HepG2 (cell line): ENCODE measurements at regions not wholly inside any gene's neighbourhood (a gene's known extent, or its start where the extent isn't known, plus 50 kb on each side); places are given as distances from the start of the nearest gene placed in this dataset.

ENCODE experiments used
- ATAC-seq: fragments of 200-7000 bp; cut with Tn5 transposase; 3 replicates; pipeline ENCODE4 v1.9.1; 2020; ENCODE audit warnings: mild to moderate bottlenecking, moderate library complexity
- BruUV-seq: library from RNA; stranded (reverse); fragments of 400-500 nt; replicated peaks from 2 replicates; lab custom pipeline; 2021; lab: Mats Ljungman, UMichigan
- CTCF ChIA-PET: fragments of 300-600 bp; formaldehyde crosslinking; extraction: SDS; loops from one replicate; lab custom pipeline; 2021; ENCODE audit warnings: low total read pairs, inconsistent platforms, low intra/inter-chr PET ratio; lab: Yijun Ruan, JAX
- POLR2A ChIA-PET: fragments of 350-600 bp; sonication (Branson Sonifier 250); formaldehyde crosslinking; loops from one replicate; lab custom pipeline; 2020; ENCODE audit warnings: antibody characterized with exemption, inconsistent platforms; lab: Yijun Ruan, JAX
- DNase-seq: peaks from one replicate; pipeline ENCODE4 v3.0.0-alpha.2; 2015; ENCODE audit warnings: low spot score
- FAIRE-seq: peaks from 3 replicates; lab custom pipeline; 2011; peaks lifted over from hg19 to GRCh38; lab: Jason Lieb, UNC
- H2AFZ ChIP-seq: one replicate; pipeline ENCODE4 v1.6.1; 2011; ENCODE audit warnings: low read length, inconsistent platforms
- H3K27ac ChIP-seq: fragments of 300-600 bp; 3 replicates; pipeline ENCODE4 v1.8.0; 2011; ENCODE audit warnings: mixed run types, mild to moderate bottlenecking, mixed read lengths, low read length, inconsistent platforms; ENCODE audit not compliant: insufficient read depth; ENCODE audit errors: extremely low read length
- H3K27me3 ChIP-seq, 2 experiments: fragments of 200-600 bp in 1 of 2; 2 replicates in 1 of 2; 3 replicates in 1 of 2; pipeline versions ENCODE4 v1.6.0 to v1.8.0; 2011; ENCODE audit warnings: low read length in 2 of 2, mild to moderate bottlenecking in 2 of 2, moderate library complexity in 2 of 2, inconsistent platforms in 1 of 2; ENCODE audit not compliant: insufficient read depth in 2 of 2, control insufficient read depth in 1 of 2
- H3K36me3 ChIP-seq, 2 experiments: fragments of 200-600 bp in 1 of 2; replicated peaks in 1 of 2; 2 replicates in 1 of 2; 3 replicates in 1 of 2; pipeline versions ENCODE4 v1.5.1 to v1.8.0; 2011; ENCODE audit warnings: low read length in 2 of 2, inconsistent platforms in 1 of 2; ENCODE audit not compliant: insufficient read depth in 2 of 2, control insufficient read depth in 1 of 2
- H3K4me1 ChIP-seq: 2 replicates; pipeline ENCODE4 v1.5.1; 2012; ENCODE audit warnings: low read length, inconsistent platforms; ENCODE audit not compliant: insufficient read depth
- H3K4me2 ChIP-seq: 2 replicates; pipeline ENCODE4 v1.6.0; 2011; ENCODE audit warnings: low read depth, low read length, inconsistent platforms
- H3K4me3 ChIP-seq, 3 experiments: fragments of 200-600 bp in 1 of 3; sonication (generic), shearing (Covaris generic) in 1 of 3; replicated peaks in 1 of 3; 2 replicates each; pipeline ENCODE4 v1.5.1; 2011 to 2016; ENCODE audit warnings: low read length in 3 of 3, inconsistent platforms in 2 of 3, low read depth in 2 of 3, mild to moderate bottlenecking in 2 of 3, control low read depth in 1 of 3, mixed read lengths in 1 of 3; ENCODE audit not compliant: insufficient read depth in 1 of 3
- H3K79me2 ChIP-seq: one replicate; pipeline ENCODE4 v1.6.1; 2011; ENCODE audit warnings: low read length, inconsistent platforms; ENCODE audit not compliant: insufficient read depth
- H3K9ac ChIP-seq: 2 replicates; pipeline ENCODE4 v1.6.0; 2011; ENCODE audit warnings: mild to moderate bottlenecking, low read depth, low read length, inconsistent platforms; ENCODE audit not compliant: insufficient read depth
- H3K9me3 ChIP-seq: 2 replicates; pipeline ENCODE4 v1.5.1; 2012; ENCODE audit warnings: mild to moderate bottlenecking, low read length
- H4K20me1 ChIP-seq: 2 replicates; pipeline ENCODE4 v1.6.0; 2011; ENCODE audit warnings: inconsistent platforms, mild to moderate bottlenecking, low read length, moderate library complexity; ENCODE audit not compliant: insufficient read depth
- HNRNPK ChIP-seq: fragments of 200-400 bp; formaldehyde crosslinking; IDR thresholded peaks from 2 replicates; pipeline ENCODE4 v1.6.1; 2018; ENCODE audit warnings: low read length, low read depth, moderate library complexity, mild to moderate bottlenecking; ENCODE audit not compliant: poor library complexity, severe bottlenecking
- RFX5 ChIP-seq: IDR thresholded peaks from 2 replicates; pipeline ENCODE4 v1.6.1; 2011; ENCODE audit warnings: low read depth, low read length, improper control_type of control experiment
- ZKSCAN8 ChIP-seq: IDR thresholded peaks from 2 replicates; pipeline ENCODE4 v1.6.1; 2016; ENCODE audit warnings: borderline replicate concordance, missing genetic modification reagents, missing compliant biosample characterization
- ZNF788 ChIP-seq: sonication (generic); formaldehyde crosslinking; IDR thresholded peaks from 2 replicates; pipeline ENCODE4 v1.5.0; 2020; ENCODE audit warnings: mild to moderate bottlenecking, missing genetic modification reagents, borderline replicate concordance
- WGBS: methylation state at CpG from one replicate; pipeline ENCODE4 v1.1.6; 2017; ENCODE audit warnings: low lambda C conversion rate; 5-methylcytosine and 5-hydroxymethylcytosine counted together
- in situ Hi-C: cut with HindIII; loops from 2 replicates; pipeline ENCODE4 v1.10.0; 2017; ENCODE audit warnings: low pct_unique_long_range_greater_than_20kb; ENCODE audit not compliant: extremely low pct_ligation_motif_present
- intact Hi-C: fragments of 100-400 bp; cut with micrococcal nuclease; formaldehyde crosslinking; loops from one replicate; pipeline ENCODE4 v1.10.0; 2022; ENCODE audit not compliant: unreplicated experiment

DNA sequence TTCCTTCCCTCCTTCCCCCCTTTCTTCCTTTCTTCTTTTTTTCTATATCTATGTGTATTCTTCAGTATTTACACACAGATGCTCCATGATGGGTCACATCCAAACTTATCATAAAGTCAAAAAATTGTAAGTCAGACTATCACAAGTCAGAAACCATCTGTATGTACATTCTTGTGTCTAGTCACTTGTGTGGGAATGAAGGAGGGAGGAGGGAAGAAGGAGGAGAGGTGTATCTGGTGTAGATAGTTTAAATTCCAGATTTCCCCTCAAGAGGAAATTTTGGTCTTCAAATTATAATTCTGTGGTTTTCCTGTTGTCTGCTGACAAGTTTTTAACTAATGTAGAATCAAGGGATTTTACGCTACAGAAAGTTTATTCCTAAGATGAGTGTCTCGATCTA lies 287.2 kb downstream of the ETV1 start:
- H3K4me2 ChIP-seq, result no peak overlapping the region
- ATAC-seq (no peak), FAIRE-seq (no peak)
- H3K4me1 ChIP-seq, result no peaks in the 10 kb centered on the region
- H3K9ac ChIP-seq, result no peak overlapping the region
- ChIA-PET CTCF (no interaction called here), POLR2A (no interaction called here)
- no peak overlapping the region for H3K4me3 ChIP-seq
- H2AFZ ChIP-seq, result no peak overlapping the region
- 12% methylated on average over 2 of the region's 2 CpGs for WGBS
- no peaks in the 10 kb centered on the region for H3K36me3 ChIP-seq
- H4K20me1 ChIP-seq, result no peaks in the 10 kb centered on the region
- in situ Hi-C loops (no loop called here), intact Hi-C loops (no loop called here)
- no peaks in the 10 kb centered on the region for H3K27me3 ChIP-seq
- H3K27ac ChIP-seq, result no peak overlapping the region
- peaks cover 66% of the 10 kb centered on the region for H3K9me3 ChIP-seq
- no peaks in the 10 kb centered on the region for H3K79me2 ChIP-seq
- TF ChIP-seq ZKSCAN8 (CRISPR knock-in tag), result no peak
- peak; percentile 59 for TF ChIP-seq HNRNPK
- TF ChIP-seq, all 625 proteins: peak for 1
- no TSS peak for BruUV-seq
- no peak for DNase-seq

DNA sequence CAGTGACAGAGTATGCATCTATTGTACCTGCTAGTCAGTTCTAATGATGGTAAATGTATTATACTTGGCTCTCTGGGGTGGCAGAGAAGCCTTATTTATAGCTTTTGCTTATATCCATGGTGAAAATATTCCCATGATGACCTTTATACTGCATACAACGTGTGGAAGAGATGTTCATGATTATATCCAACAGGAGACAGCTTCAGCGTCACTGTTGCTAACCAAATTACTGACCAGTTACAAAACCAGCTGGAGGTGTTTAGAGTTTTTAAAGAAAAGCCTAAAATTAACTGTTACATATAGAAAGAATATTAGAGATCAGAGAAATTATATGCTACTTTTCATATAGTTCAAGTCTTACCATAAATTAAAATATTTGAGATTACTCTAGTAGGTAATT lies 280.8 kb downstream of the ETV1 start:
- H3K4me2 ChIP-seq, result no peak overlapping the region
- ChIA-PET CTCF (no interaction called here), POLR2A (no interaction called here)
- no peaks in the 10 kb centered on the region for H4K20me1 ChIP-seq
- 0% methylated on average over 2 of the region's 2 CpGs for WGBS
- no peak overlapping the region for H3K9ac ChIP-seq
- H3K27me3 ChIP-seq, result no peaks in the 10 kb centered on the region
- in situ Hi-C loops, result no loop called here
- no peaks in the 10 kb centered on the region for H3K36me3 ChIP-seq
- ATAC-seq, result no peak
- TF ChIP-seq ZNF788 (CRISPR knock-in tag) (no peak), RFX5 (peak; percentile 44; the same call in 1 of the 2 replicates)
- peaks cover 67% of the 10 kb centered on the region for H3K9me3 ChIP-seq
- intact Hi-C loops, result no loop called here
- FAIRE-seq, result no peak
- no peak overlapping the region for H3K4me3 ChIP-seq
- no TSS peak for BruUV-seq
- no peaks in the 10 kb centered on the region for H3K4me1 ChIP-seq
- no peaks in the 10 kb centered on the region for H3K79me2 ChIP-seq
- no peak overlapping the region for H2AFZ ChIP-seq
- no peak overlapping the region for H3K27ac ChIP-seq
- DNase-seq, result no peak
